ENCODE measurements at regions not wholly inside any gene's neighbourhood (a gene's known extent, or its start where the extent isn't known, plus 50 kb on each side); places are given as distances from the start of the nearest gene placed in this dataset.

- no peak for TF ChIP-seq POLR2A (IDR thresholded peaks at IDR 0.05)
- TF ChIP-seq CTCF (IDR thresholded peaks at IDR 0.05), result no peak
Observed at GRCh38 chr2:10229462-10230099, 73.1 kb upstream of the HPCAL1 start.
